ENCODE measurements at regions not wholly inside any gene's neighbourhood (a gene's known extent, or its start where the extent isn't known, plus 50 kb on each side); places are given as distances from the start of the nearest gene placed in this dataset.

- TF ChIP-seq CTCF (conservative IDR thresholded peaks at IDR 0.05), result no peak
- DNase-seq (ENCODE audit: low read depth, low spot score), result no peak
- H3K36me3 Mint-ChIP-seq (ENCODE audit: low read depth), result no peaks in the 10 kb centered on the region
- no peak overlapping the region for H3K27ac Mint-ChIP-seq (ENCODE audit: unreplicated experiment)
- no peak overlapping the region for H3K4me3 Mint-ChIP-seq
- no peaks in the 10 kb centered on the region for H3K9me3 Mint-ChIP-seq
- no peaks in the 10 kb centered on the region for H3K4me1 Mint-ChIP-seq
- H3K27me3 Mint-ChIP-seq (ENCODE audit: low read depth), result no peaks in the 10 kb centered on the region
Measured at GRCh38 chr4:161172396-161173026, 991.3 kb downstream of the FSTL5 start.

- Mint-ChIP-seq H3K9me3 (no peaks in the 10 kb centered on the region), H3K36me3 (ENCODE audit: low read depth) (no peaks in the 10 kb centered on the region), H3K4me3 (no peak overlapping the region), H3K27me3 (ENCODE audit: low read depth) (no peaks in the 10 kb centered on the region), H3K27ac (ENCODE audit: unreplicated experiment) (no peak overlapping the region), H3K4me1 (no peaks in the 10 kb centered on the region)
- DNase-seq (ENCODE audit: low read depth, low spot score), result no peak
- TF ChIP-seq CTCF (conservative IDR thresholded peaks at IDR 0.05), result no peak
Measured at GRCh38 chr4:161167539-161167938, 996.3 kb downstream of the FSTL5 start.

- Mint-ChIP-seq H3K27me3 (ENCODE audit: low read depth) (no peaks in the 10 kb centered on the region), H3K4me1 (no peaks in the 10 kb centered on the region), H3K36me3 (ENCODE audit: low read depth) (no peaks in the 10 kb centered on the region), H3K27ac (ENCODE audit: unreplicated experiment) (no peak overlapping the region), H3K4me3 (no peak overlapping the region), H3K9me3 (no peaks in the 10 kb centered on the region)
- DNase-seq (ENCODE audit: low read depth, low spot score), result no peak
- TF ChIP-seq CTCF (conservative IDR thresholded peaks at IDR 0.05), result no peak
Measured at GRCh38 chr4:161160718-161161117, 1003.1 kb downstream of the FSTL5 start.

- Mint-ChIP-seq H3K4me3 (no peak overlapping the region), H3K27me3 (ENCODE audit: low read depth) (no peaks in the 10 kb centered on the region), H3K27ac (ENCODE audit: unreplicated experiment) (no peak overlapping the region), H3K36me3 (ENCODE audit: low read depth) (no peaks in the 10 kb centered on the region), H3K4me1 (peaks cover 5% of the 10 kb centered on the region), H3K9me3 (no peaks in the 10 kb centered on the region)
- DNase-seq (ENCODE audit: low read depth, low spot score), result no peak
- no peak for TF ChIP-seq CTCF (conservative IDR thresholded peaks at IDR 0.05)
Measured at GRCh38 chr4:161148051-161148450, 1015.7 kb downstream of the FSTL5 start.

- H3K4me1 Mint-ChIP-seq, result no peaks in the 10 kb centered on the region
- H3K9me3 Mint-ChIP-seq, result peaks cover 3% of the 10 kb centered on the region
- no peak for DNase-seq (ENCODE audit: low read depth, low spot score)
- no peak overlapping the region for H3K4me3 Mint-ChIP-seq
- H3K27ac Mint-ChIP-seq (ENCODE audit: unreplicated experiment), result no peak overlapping the region
- TF ChIP-seq CTCF (conservative IDR thresholded peaks at IDR 0.05), result no peak
- H3K27me3 Mint-ChIP-seq (ENCODE audit: low read depth), result no peaks in the 10 kb centered on the region
- H3K36me3 Mint-ChIP-seq (ENCODE audit: low read depth), result peaks cover under 1% of the 10 kb centered on the region
Measured at GRCh38 chr4:161143375-161143774, 1020.4 kb downstream of the FSTL5 start.
